ENCODE measurements at regions not wholly inside any gene's neighbourhood (a gene's known extent, or its start where the extent isn't known, plus 50 kb on each side); places are given as distances from the start of the nearest gene placed in this dataset.

GRCh38 chrX:145002771-145003170 lies 244.5 kb upstream of the SPANXN1 start:
- Histone ChIP-seq H3K4me1 (ENCODE audit: insufficient read depth, low read length) (no peaks in the 10 kb centered on the region), H3K27ac (ENCODE audit: low read depth, low read length) (no peak overlapping the region), H3K36me3 (ENCODE audit: insufficient read depth, low read length) (no peaks in the 10 kb centered on the region), H3K9ac (ENCODE audit: low read depth, low read length) (no peak overlapping the region), H3K4me3 (ENCODE audit: low read length) (no peak overlapping the region), H3K27me3 (ENCODE audit: insufficient read depth, low read length) (no peaks in the 10 kb centered on the region), H3K9me3 (ENCODE audit: insufficient read depth, low read depth, low read length) (peaks cover 50% of the 10 kb centered on the region)
- no CpG with 5 or more reads among the region's 3 CpGs for WGBS

- Histone ChIP-seq H3K4me1 (ENCODE audit: insufficient read depth, low read length) (no peaks in the 10 kb centered on the region), H3K9me3 (ENCODE audit: insufficient read depth, low read depth, low read length) (peaks cover 55% of the 10 kb centered on the region), H3K27ac (ENCODE audit: low read depth, low read length) (no peak overlapping the region), H3K4me3 (ENCODE audit: low read length) (no peak overlapping the region), H3K27me3 (ENCODE audit: insufficient read depth, low read length) (no peaks in the 10 kb centered on the region), H3K9ac (ENCODE audit: low read depth, low read length) (no peak overlapping the region), H3K36me3 (ENCODE audit: insufficient read depth, low read length) (no peaks in the 10 kb centered on the region)
Observed at GRCh38 chrX:145003443-145003842, 243.9 kb upstream of the SPANXN1 start.

GRCh38 chrX:145041486-145041885 lies 205.8 kb upstream of the SPANXN1 start:
- Histone ChIP-seq H3K36me3 (ENCODE audit: insufficient read depth, low read length) (no peaks in the 10 kb centered on the region), H3K9ac (ENCODE audit: low read depth, low read length) (no peak overlapping the region), H3K9me3 (ENCODE audit: insufficient read depth, low read depth, low read length) (peaks cover 54% of the 10 kb centered on the region), H3K27ac (ENCODE audit: low read depth, low read length) (no peak overlapping the region), H3K4me1 (ENCODE audit: insufficient read depth, low read length) (no peaks in the 10 kb centered on the region), H3K27me3 (ENCODE audit: insufficient read depth, low read length) (no peaks in the 10 kb centered on the region), H3K4me3 (ENCODE audit: low read length) (no peak overlapping the region)
- 75% methylated on average over 6 of the region's 7 CpGs for WGBS

- no peak overlapping the region for H3K27ac ChIP-seq (ENCODE audit: low read depth, low read length)
- H3K36me3 ChIP-seq (ENCODE audit: insufficient read depth, low read length), result no peaks in the 10 kb centered on the region
- no peak overlapping the region for H3K9ac ChIP-seq (ENCODE audit: low read depth, low read length)
- WGBS, result 81% methylated on average over 2 of the region's 3 CpGs
- H3K27me3 ChIP-seq (ENCODE audit: insufficient read depth, low read length), result no peaks in the 10 kb centered on the region
- no peak overlapping the region for H3K4me3 ChIP-seq (ENCODE audit: low read length)
- peaks cover 48% of the 10 kb centered on the region for H3K9me3 ChIP-seq (ENCODE audit: insufficient read depth, low read depth, low read length)
- H3K4me1 ChIP-seq (ENCODE audit: insufficient read depth, low read length), result no peaks in the 10 kb centered on the region
Observed at GRCh38 chrX:145068450-145068849, 178.9 kb upstream of the SPANXN1 start.

GRCh38 chrX:145099204-145099603 lies 148.1 kb upstream of the SPANXN1 start:
- Histone ChIP-seq H3K4me3 (ENCODE audit: low read length) (no peak overlapping the region), H3K9ac (ENCODE audit: low read depth, low read length) (no peak overlapping the region), H3K27me3 (ENCODE audit: insufficient read depth, low read length) (no peaks in the 10 kb centered on the region), H3K27ac (ENCODE audit: low read depth, low read length) (no peak overlapping the region), H3K4me1 (ENCODE audit: insufficient read depth, low read length) (no peaks in the 10 kb centered on the region), H3K9me3 (ENCODE audit: insufficient read depth, low read depth, low read length) (peaks cover 61% of the 10 kb centered on the region), H3K36me3 (ENCODE audit: insufficient read depth, low read length) (no peaks in the 10 kb centered on the region)
- 69% methylated on average over 3 of the region's 4 CpGs for WGBS

Measured in HUES64 (cell line).